OCI-LY7 (cell line): ENCODE measurements at regions not wholly inside any gene's neighbourhood (a gene's known extent, or its start where the extent isn't known, plus 50 kb on each side); places are given as distances from the start of the nearest gene placed in this dataset.

Experiments
- BruUV-seq: library from RNA; stranded (reverse); fragments of 400-500 nt; replicated peaks from 2 replicates; lab custom pipeline; 2021; lab: Mats Ljungman, UMichigan
- CTCF ChIA-PET: fragments of 300-600 bp; sonication (Branson Sonifier 250); formaldehyde crosslinking; loops from one replicate; lab custom pipeline; 2022; ENCODE audit warnings: antibody characterized with exemption; ENCODE audit not compliant: unreplicated experiment; lab: Charles Lee
- POLR2A ChIA-PET: fragments of 300-600 bp; sonication (Branson Sonifier 250); formaldehyde crosslinking; loops from one replicate; lab custom pipeline; 2022; ENCODE audit warnings: antibody characterized with exemption; lab: Charles Lee
- DNase-seq: peaks from one replicate; pipeline ENCODE4 v3.0.0-alpha.2; 2015; ENCODE audit warnings: low spot score
- H2AFZ ChIP-seq: fragments of 200-600 bp; sonication (generic), shearing (Covaris generic); 2 replicates; pipeline ENCODE4 v1.6.1; 2014; ENCODE audit warnings: mild to moderate bottlenecking, antibody characterized with exemption, low read length, moderate library complexity
- H3K27ac ChIP-seq: fragments of 200-600 bp; sonication (generic); 2 replicates; pipeline ENCODE4 v1.5.1; 2014; ENCODE audit warnings: mixed run types, low read depth, mild to moderate bottlenecking, moderate library complexity, low read length, inconsistent platforms; ENCODE audit not compliant: poor library complexity, severe bottlenecking
- H3K36me3 ChIP-seq: fragments of 200-600 bp; sonication (generic); 2 replicates; pipeline ENCODE4 v1.6.1; 2014; ENCODE audit warnings: mild to moderate bottlenecking, antibody characterized with exemption, low read length, moderate library complexity, mixed read lengths; ENCODE audit not compliant: insufficient read depth
- H3K4me1 ChIP-seq: fragments of 200-600 bp; sonication (generic); 2 replicates; pipeline ENCODE4 v1.5.1; 2014; ENCODE audit warnings: mild to moderate bottlenecking, low read length; ENCODE audit not compliant: insufficient read depth, poor library complexity, severe bottlenecking
- H3K4me2 ChIP-seq: fragments of 200-600 bp; sonication (generic); 2 replicates; pipeline ENCODE4 v1.6.1; 2014; ENCODE audit warnings: mild to moderate bottlenecking, low read length
- H3K4me3 ChIP-seq: fragments of 200-600 bp; sonication (generic); 2 replicates; pipeline ENCODE4 v1.5.1; 2014; ENCODE audit warnings: mild to moderate bottlenecking, low read depth, low read length; ENCODE audit not compliant: poor library complexity, severe bottlenecking
- H3K79me2 ChIP-seq: fragments of 200-600 bp; sonication (generic); 2 replicates; pipeline ENCODE4 v1.6.1; 2016; ENCODE audit warnings: low read depth, mild to moderate bottlenecking, low read length, moderate library complexity, mixed read lengths; ENCODE audit not compliant: insufficient read depth
- H3K9me2 ChIP-seq: fragments of 200-600 bp; sonication (generic); 2 replicates; pipeline ENCODE4 v1.6.1; 2016; ENCODE audit warnings: mild to moderate bottlenecking, low read length, mixed read lengths; ENCODE audit not compliant: insufficient read depth
- H3K9me3 ChIP-seq: fragments of 200-600 bp; sonication (generic); 2 replicates; pipeline ENCODE4 v1.6.1; 2014; ENCODE audit warnings: mild to moderate bottlenecking, mixed run types, low read length, mixed read lengths
- H4K20me1 ChIP-seq: fragments of 200-600 bp; sonication (generic); 2 replicates; pipeline ENCODE4 v1.6.1; 2014; ENCODE audit warnings: mild to moderate bottlenecking, antibody characterized with exemption, low read length, moderate library complexity, mixed read lengths; ENCODE audit not compliant: insufficient read depth
- CTCF ChIP-seq: fragments of 200-600 bp; sonication (generic); conservative IDR thresholded peaks from 2 replicates; pipeline ENCODE4 v1.5.1; 2014; ENCODE audit warnings: mild to moderate bottlenecking, antibody characterized with exemption, low read length, moderate library complexity, mixed read lengths
- EZH2phosphoT487 ChIP-seq: fragments of 200-600 bp; sonication (generic); IDR thresholded peaks from 2 replicates; pipeline ENCODE4 v1.6.1; 2018; ENCODE audit warnings: low read depth, borderline replicate concordance, mild to moderate bottlenecking, mixed run types, antibody characterized with exemption, low read length, moderate library complexity, mixed read lengths
- intact Hi-C: fragments of 100-400 bp; cut with micrococcal nuclease; formaldehyde crosslinking; loops from one replicate; pipeline ENCODE4 v1.10.0; 2022; ENCODE audit not compliant: unreplicated experiment

DNA sequence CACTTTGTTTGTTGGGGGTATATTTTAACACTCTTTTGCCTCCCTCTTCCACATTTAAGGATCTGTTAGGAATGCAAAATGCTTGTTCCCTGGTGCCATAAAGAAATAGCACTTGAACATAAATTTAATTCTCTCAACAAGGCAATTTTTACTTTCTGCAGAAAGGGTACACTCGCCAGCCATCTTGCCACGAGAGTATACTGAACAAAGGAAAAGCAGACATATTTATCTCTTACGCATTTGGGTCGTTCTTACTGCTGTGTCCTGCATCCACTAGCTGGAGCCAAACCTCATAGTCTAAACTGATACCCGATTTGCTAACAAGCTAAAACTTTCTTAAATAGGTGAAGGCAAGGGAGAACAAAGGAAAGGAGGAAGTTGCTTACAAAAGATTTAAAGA lies 129.5 kb downstream of the B3GNT2 start:
- H3K36me3 ChIP-seq = no peaks in the 10 kb centered on the region
- no peak overlapping the region for H2AFZ ChIP-seq
- BruUV-seq = no TSS peak
- H3K79me2 ChIP-seq = no peaks in the 10 kb centered on the region
- intact Hi-C loops = no loop called here
- no peak overlapping the region for H3K4me2 ChIP-seq
- H3K4me3 ChIP-seq = no peak overlapping the region
- POLR2A ChIA-PET = interaction anchor here (0.8 to 1.4 kb wide), 2 partner anchors 9 to 12 kb away, joined by 4 read pairs; no protein-coding TSS in a partner anchor
- no peak overlapping the region for H3K27ac ChIP-seq
- H3K4me1 ChIP-seq = peaks cover 7% of the 10 kb centered on the region
- TF ChIP-seq EZH2phosphoT487 (no peak), CTCF (no peak)
- DNase-seq = no peak
- CTCF ChIA-PET = no interaction called here
- 0 out of 2 replicates have a peak, but pooled peaks cover 8% of the 10 kb centered on the region for H3K9me3 ChIP-seq
- H3K9me2 ChIP-seq = no peaks in the 10 kb centered on the region
- H4K20me1 ChIP-seq = no peaks in the 10 kb centered on the region

DNA sequence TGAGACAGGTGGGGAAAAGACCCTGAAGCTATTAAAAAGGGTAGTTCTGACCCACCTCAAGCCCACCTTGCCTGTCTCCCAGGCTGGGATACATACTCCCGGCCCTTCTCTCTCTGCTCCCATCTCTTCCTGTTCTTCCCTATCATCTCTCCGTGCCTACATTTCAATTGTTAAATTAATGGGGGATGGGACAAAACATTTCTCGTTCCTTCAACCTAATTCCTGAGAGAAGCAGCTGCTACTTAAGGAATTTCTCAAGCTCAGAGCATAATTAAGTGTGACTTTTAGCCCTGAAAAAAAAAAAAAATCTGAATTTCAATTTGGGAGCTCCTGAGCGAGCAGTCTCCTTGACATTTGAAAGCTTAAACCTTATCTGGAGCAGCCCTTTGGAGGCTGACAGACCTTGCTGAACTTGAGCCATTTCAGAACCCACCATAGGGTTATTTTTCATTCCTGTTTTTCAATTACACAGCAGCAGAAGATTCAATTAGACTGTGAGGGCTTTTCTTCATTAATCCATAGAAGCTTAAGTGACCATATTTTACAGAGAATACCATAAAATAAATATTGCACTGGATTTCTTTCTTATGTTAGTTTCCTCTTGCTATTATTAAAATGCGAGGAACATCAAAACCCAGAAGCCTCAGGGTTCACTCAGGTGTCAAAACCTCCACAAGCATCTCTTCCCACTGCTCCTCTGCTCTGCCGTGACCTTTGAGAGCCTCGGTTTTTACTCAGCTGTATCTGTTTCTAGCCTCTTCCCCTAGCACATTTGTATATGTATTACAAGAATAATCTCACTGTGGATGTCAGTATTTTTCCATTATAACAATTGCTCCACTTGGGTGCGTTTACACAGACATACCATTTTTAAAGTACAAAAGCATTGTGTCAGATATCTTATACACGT lies 125.7 kb downstream of the B3GNT2 start:
- POLR2A ChIA-PET = interaction anchor here (0.5 to 1.2 kb wide), 6 partner anchors 11 to 428 kb away, joined by 3 read pairs; no protein-coding TSS in a partner anchor
- H4K20me1 ChIP-seq = no peaks in the 10 kb centered on the region
- intact Hi-C loops = no loop called here
- no peaks in the 10 kb centered on the region for H3K79me2 ChIP-seq
- BruUV-seq = no TSS peak
- DNase-seq = no peak
- H3K27ac ChIP-seq = no peak overlapping the region
- H3K36me3 ChIP-seq = no peaks in the 10 kb centered on the region
- H3K4me1 ChIP-seq = peaks cover 7% of the 10 kb centered on the region
- H2AFZ ChIP-seq = peak overlapping the region; percentile 48; the same call in 1 of the 2 replicates
- 0 out of 2 replicates have a peak overlapping the region, but pooled peaks have one; percentile 21 for H3K4me2 ChIP-seq
- no peaks in the 10 kb centered on the region for H3K9me2 ChIP-seq
- TF ChIP-seq CTCF (no peak), EZH2phosphoT487 (no peak)
- CTCF ChIA-PET = no interaction called here
- 0 out of 2 replicates have a peak, but pooled peaks cover 8% of the 10 kb centered on the region for H3K9me3 ChIP-seq
- no peak overlapping the region for H3K4me3 ChIP-seq
